HCT116 (cell line): ENCODE measurements at regions not wholly inside any gene's neighbourhood (a gene's known extent, or its start where the extent isn't known, plus 50 kb on each side); places are given as distances from the start of the nearest gene placed in this dataset.

Experiments used
- ATAC-seq: fragments of 200-7000 bp; cut with Tn5 transposase; 2 replicates; pipeline ENCODE4 v1.9.1; 2020; ENCODE audit warnings: mild to moderate bottlenecking, moderate library complexity
- BruUV-seq: library from RNA; stranded (reverse); fragments of 400-500 nt; replicated peaks from 2 replicates; lab custom pipeline; 2021; lab: Mats Ljungman, UMichigan
- CTCF ChIA-PET: fragments of 300-600 bp; sonication (Branson Sonifier 250); formaldehyde crosslinking; loops from one replicate; lab custom pipeline; 2021; ENCODE audit warnings: antibody characterized with exemption; lab: Charles Lee
- POLR2A ChIA-PET: fragments of 300-600, 350-600 bp; sonication (Branson Sonifier 250); formaldehyde crosslinking; loops from one replicate; lab custom pipeline; 2021; ENCODE audit warnings: antibody characterized with exemption; lab: Charles Lee
- RAD21 ChIA-PET, 2 experiments: fragments of 300-600 bp; sonication (Branson Sonifier 250); formaldehyde crosslinking; loops; one replicate each; lab custom pipeline; 2023; ENCODE audit warnings: low total read pairs in 2 of 2; ENCODE audit not compliant: uncharacterized antibody in 2 of 2, unreplicated experiment in 2 of 2, low non-redundant PET in 1 of 2; lab: Charles Lee
- DNase-seq: peaks from one replicate; pipeline ENCODE4 v3.0.0-alpha.2; 2010; ENCODE audit warnings: low read depth, low spot score
- H2AFZ ChIP-seq: fragments of 200-600 bp; shearing (Covaris generic), sonication (generic); 2 replicates; pipeline ENCODE4 v1.6.1; 2017; ENCODE audit warnings: low read depth, mixed run types, mixed read lengths, antibody characterized with exemption, low read length; ENCODE audit not compliant: poor library complexity, severe bottlenecking
- H3K27ac ChIP-seq: 2 replicates; pipeline ENCODE4 v1.5.1; 2012; ENCODE audit warnings: low read depth, low read length
- H3K27me3 ChIP-seq: fragments of 200-600 bp; sonication (generic); 2 replicates; pipeline ENCODE4 v1.6.1; 2016; ENCODE audit warnings: mixed run types, low read length, mixed read lengths; ENCODE audit not compliant: insufficient read depth
- H3K36me3 ChIP-seq, 2 experiments: fragments of 200-500 bp in 1 of 2; fragments of 200-600 bp in 1 of 2; sonication (Bioruptor generic) in 1 of 2; sonication (generic) in 1 of 2; 2 replicates each; pipeline versions ENCODE4 v1.5.1 to v1.6.1; 2014 to 2016; ENCODE audit warnings: low read length in 2 of 2, inconsistent platforms in 1 of 2, mixed read lengths in 1 of 2, mixed run types in 1 of 2; ENCODE audit not compliant: insufficient read depth in 2 of 2, control insufficient read depth in 1 of 2
- H3K4me1 ChIP-seq, 2 experiments: fragments of 200-600 bp in 1 of 2; sonication (generic) in 1 of 2; 2 replicates each; pipeline versions ENCODE4 v1.5.1 to v1.6.1; 2012 to 2017; ENCODE audit warnings: low read length in 2 of 2, inconsistent platforms in 1 of 2, mild to moderate bottlenecking in 1 of 2, mixed read lengths in 1 of 2, mixed run types in 1 of 2, moderate library complexity in 1 of 2; ENCODE audit not compliant: insufficient read depth in 2 of 2, control insufficient read depth in 1 of 2
- H3K4me2 ChIP-seq: fragments of 200-600 bp; sonication (generic); 2 replicates; pipeline ENCODE4 v1.6.1; 2017; ENCODE audit warnings: mixed run types, low read length, mixed read lengths
- H3K4me3 ChIP-seq, 2 experiments: fragments of 200-600 bp in 1 of 2; sonication (generic) in 1 of 2; replicated peaks in 1 of 2; 2 replicates each; pipeline ENCODE4 v1.5.1; 2011 to 2016; ENCODE audit warnings: low read length in 2 of 2, control low read depth in 1 of 2, low read depth in 1 of 2, mild to moderate bottlenecking in 1 of 2, mixed read lengths in 1 of 2, mixed run types in 1 of 2
- H3K79me2 ChIP-seq: fragments of 200-600 bp; sonication (generic); 2 replicates; pipeline ENCODE4 v1.6.1; 2017; ENCODE audit warnings: mild to moderate bottlenecking, mixed run types, low read length, moderate library complexity, mixed read lengths; ENCODE audit not compliant: insufficient read depth
- H3K9ac ChIP-seq: fragments of 200-600 bp; sonication (generic); 2 replicates; pipeline ENCODE4 v1.6.1; 2016; ENCODE audit warnings: low read length, mixed read lengths
- H3K9me2 ChIP-seq: fragments of 200-600 bp; sonication (generic), shearing (Covaris generic); 2 replicates; pipeline ENCODE4 v1.6.1; 2017; ENCODE audit warnings: mixed run types, mild to moderate bottlenecking, moderate library complexity; ENCODE audit not compliant: insufficient read depth
- H3K9me3 ChIP-seq, 2 experiments: fragments of 200-500 bp in 1 of 2; fragments of 200-600 bp in 1 of 2; sonication (Bioruptor generic) in 1 of 2; sonication (generic) in 1 of 2; 2 replicates each; pipeline ENCODE4 v1.6.1; 2014 to 2017; ENCODE audit warnings: low read length in 2 of 2, mixed read lengths in 2 of 2, inconsistent platforms in 1 of 2, low read depth in 1 of 2, mild to moderate bottlenecking in 1 of 2, mixed run types in 1 of 2, moderate library complexity in 1 of 2; ENCODE audit not compliant: control insufficient read depth in 1 of 2, insufficient read depth in 1 of 2
- H4K20me1 ChIP-seq: fragments of 200-600 bp; sonication (generic), shearing (Covaris generic); 2 replicates; pipeline ENCODE4 v1.6.1; 2017; ENCODE audit warnings: mixed run types, mild to moderate bottlenecking, moderate library complexity; ENCODE audit not compliant: insufficient read depth
- EGR1 ChIP-seq: IDR thresholded peaks from 2 replicates; pipeline ENCODE4 v1.6.1; 2012; ENCODE audit warnings: low read depth
- EZH2 ChIP-seq: fragments of 200-600 bp; sonication (generic); IDR thresholded peaks from 2 replicates; pipeline ENCODE4 v1.6.1; 2017; ENCODE audit warnings: antibody characterized with exemption, mixed run types
- JUND ChIP-seq: IDR thresholded peaks from 2 replicates; pipeline ENCODE4 v1.6.1; 2012
- POLR2A ChIP-seq: IDR thresholded peaks from 2 replicates; pipeline ENCODE4 v1.7.0; 2011; ENCODE audit warnings: borderline replicate concordance; ENCODE audit not compliant: insufficient read depth, insufficient read length; ENCODE audit errors: extremely low read depth
- POLR2AphosphoS5 ChIP-seq: IDR thresholded peaks from 2 replicates; pipeline ENCODE4 v1.6.1; 2011; ENCODE audit warnings: mild to moderate bottlenecking, low read depth, low read length, moderate library complexity
- RAD21 ChIP-seq: IDR thresholded peaks from 2 replicates; pipeline ENCODE4 v1.6.1; 2012; ENCODE audit warnings: low read depth, mild to moderate bottlenecking
- SIN3A ChIP-seq: IDR thresholded peaks from 2 replicates; pipeline ENCODE4 v1.6.1; 2012; ENCODE audit warnings: low read depth
- SRF ChIP-seq: IDR thresholded peaks from 2 replicates; pipeline ENCODE4 v1.6.1; 2012; ENCODE audit warnings: low read depth
- TCF7L2 ChIP-seq: IDR thresholded peaks from 2 replicates; pipeline ENCODE4 v1.7.0; 2011; ENCODE audit warnings: borderline replicate concordance, inconsistent platforms; ENCODE audit not compliant: insufficient read depth, insufficient read length; ENCODE audit errors: extremely low read depth
- YY1 ChIP-seq: IDR thresholded peaks from 2 replicates; pipeline ENCODE4 v1.6.1; 2011; ENCODE audit warnings: low read length, low read depth, moderate library complexity, mild to moderate bottlenecking; ENCODE audit not compliant: insufficient replicate concordance; ENCODE audit errors: extremely low read depth
- ZFX ChIP-seq: fragments of 450-650 bp; IDR thresholded peaks from 2 replicates; pipeline ENCODE4 v1.6.1; 2017
- intact Hi-C: fragments of 100-400 bp; cut with micrococcal nuclease; formaldehyde crosslinking; loops from 2 replicates; pipeline ENCODE4 v1.10.0; 2022
- TF ChIP-seq, protein P1 (sequence below): IDR thresholded peaks from 2 replicates; pipeline ENCODE4 v1.6.1; 2012; ENCODE audit warnings: low read depth
- TF ChIP-seq, protein P2 (sequence below): IDR thresholded peaks from 2 replicates; pipeline ENCODE4 v1.6.1; 2011; ENCODE audit warnings: mild to moderate bottlenecking, low read length, moderate library complexity; ENCODE audit not compliant: insufficient replicate concordance; ENCODE audit errors: extremely low read depth
- TF ChIP-seq, protein P3 (sequence below): IDR thresholded peaks from 2 replicates; pipeline ENCODE4 v1.6.1; 2012
- TF ChIP-seq, protein P4 (sequence below), 3 experiments: fragments of 200-600 bp in 1 of 3; sonication (generic) in 1 of 3; IDR thresholded peaks in 2 of 3; conservative IDR thresholded peaks in 1 of 3; 2 replicates each; pipeline ENCODE4 v1.5.1; 2012 to 2017; ENCODE audit warnings: low read depth in 2 of 3, low read length in 2 of 3, antibody characterized with exemption in 1 of 3, borderline replicate concordance in 1 of 3, control low read depth in 1 of 3, mild to moderate bottlenecking in 1 of 3, mixed read lengths in 1 of 3, mixed run types in 1 of 3, moderate library complexity in 1 of 3; ENCODE audit not compliant: insufficient read depth in 1 of 3
- TF ChIP-seq, protein P5 (sequence below): IDR thresholded peaks from 2 replicates; pipeline ENCODE4 v1.6.1; 2012

DNA sequence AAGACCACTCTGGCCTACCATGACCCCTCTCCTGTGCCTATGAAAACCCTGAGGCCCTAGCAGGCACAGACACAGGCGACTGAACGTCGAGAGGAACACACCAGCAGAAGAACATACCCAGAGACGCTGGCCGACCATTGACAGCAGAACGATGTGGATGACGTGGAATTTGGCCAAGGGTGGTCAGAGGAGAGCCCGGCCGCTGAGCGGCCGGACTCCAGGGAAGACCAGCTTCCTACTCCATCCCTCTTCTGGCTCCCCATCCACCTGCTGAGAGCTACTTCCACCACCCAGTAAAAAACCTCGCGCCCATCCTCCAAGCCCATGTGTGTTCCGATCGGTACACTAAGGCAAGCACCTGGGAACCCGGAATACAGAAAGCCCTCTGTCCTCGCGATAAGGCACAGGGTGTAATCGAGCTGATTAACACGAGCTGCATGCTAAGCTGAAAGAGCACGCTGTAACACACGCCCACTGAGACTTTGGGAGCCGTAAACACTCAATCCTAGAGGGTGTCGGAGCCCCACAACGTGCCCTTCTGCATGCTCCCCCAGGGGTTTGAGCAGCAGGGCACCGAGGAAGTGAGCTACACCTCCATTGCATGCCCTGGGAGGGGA, 150.3 kb downstream of the CENPF start:
- no peaks in the 10 kb centered on the region for H3K79me2 ChIP-seq
- intact Hi-C loops = no loop called here
- ChIA-PET CTCF (no interaction called here), POLR2A (no interaction called here), RAD21 (no interaction called here)
- no peak overlapping the region for H3K27ac ChIP-seq
- H3K4me1 ChIP-seq = no peaks in the 10 kb centered on the region
- ATAC-seq (no peak), DNase-seq (no peak)
- H3K9me2 ChIP-seq = no peaks in the 10 kb centered on the region
- no peaks in the 10 kb centered on the region for H4K20me1 ChIP-seq
- no peaks in the 10 kb centered on the region for H3K36me3 ChIP-seq
- H3K4me3 ChIP-seq = no peak overlapping the region
- BruUV-seq = no TSS peak
- H3K9ac ChIP-seq = no peak overlapping the region
- no peaks in the 10 kb centered on the region for H3K27me3 ChIP-seq
- no peak overlapping the region for H2AFZ ChIP-seq
- TF ChIP-seq EGR1 = no peak
- TF ChIP-seq EZH2 = no peak
- TF ChIP-seq, protein P1, sequence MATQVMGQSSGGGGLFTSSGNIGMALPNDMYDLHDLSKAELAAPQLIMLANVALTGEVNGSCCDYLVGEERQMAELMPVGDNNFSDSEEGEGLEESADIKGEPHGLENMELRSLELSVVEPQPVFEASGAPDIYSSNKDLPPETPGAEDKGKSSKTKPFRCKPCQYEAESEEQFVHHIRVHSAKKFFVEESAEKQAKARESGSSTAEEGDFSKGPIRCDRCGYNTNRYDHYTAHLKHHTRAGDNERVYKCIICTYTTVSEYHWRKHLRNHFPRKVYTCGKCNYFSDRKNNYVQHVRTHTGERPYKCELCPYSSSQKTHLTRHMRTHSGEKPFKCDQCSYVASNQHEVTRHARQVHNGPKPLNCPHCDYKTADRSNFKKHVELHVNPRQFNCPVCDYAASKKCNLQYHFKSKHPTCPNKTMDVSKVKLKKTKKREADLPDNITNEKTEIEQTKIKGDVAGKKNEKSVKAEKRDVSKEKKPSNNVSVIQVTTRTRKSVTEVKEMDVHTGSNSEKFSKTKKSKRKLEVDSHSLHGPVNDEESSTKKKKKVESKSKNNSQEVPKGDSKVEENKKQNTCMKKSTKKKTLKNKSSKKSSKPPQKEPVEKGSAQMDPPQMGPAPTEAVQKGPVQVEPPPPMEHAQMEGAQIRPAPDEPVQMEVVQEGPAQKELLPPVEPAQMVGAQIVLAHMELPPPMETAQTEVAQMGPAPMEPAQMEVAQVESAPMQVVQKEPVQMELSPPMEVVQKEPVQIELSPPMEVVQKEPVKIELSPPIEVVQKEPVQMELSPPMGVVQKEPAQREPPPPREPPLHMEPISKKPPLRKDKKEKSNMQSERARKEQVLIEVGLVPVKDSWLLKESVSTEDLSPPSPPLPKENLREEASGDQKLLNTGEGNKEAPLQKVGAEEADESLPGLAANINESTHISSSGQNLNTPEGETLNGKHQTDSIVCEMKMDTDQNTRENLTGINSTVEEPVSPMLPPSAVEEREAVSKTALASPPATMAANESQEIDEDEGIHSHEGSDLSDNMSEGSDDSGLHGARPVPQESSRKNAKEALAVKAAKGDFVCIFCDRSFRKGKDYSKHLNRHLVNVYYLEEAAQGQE = no peak
- TF ChIP-seq SIN3A = no peak
- no peak for TF ChIP-seq YY1
- TF ChIP-seq JUND = no peak
- TF ChIP-seq, protein P2, sequence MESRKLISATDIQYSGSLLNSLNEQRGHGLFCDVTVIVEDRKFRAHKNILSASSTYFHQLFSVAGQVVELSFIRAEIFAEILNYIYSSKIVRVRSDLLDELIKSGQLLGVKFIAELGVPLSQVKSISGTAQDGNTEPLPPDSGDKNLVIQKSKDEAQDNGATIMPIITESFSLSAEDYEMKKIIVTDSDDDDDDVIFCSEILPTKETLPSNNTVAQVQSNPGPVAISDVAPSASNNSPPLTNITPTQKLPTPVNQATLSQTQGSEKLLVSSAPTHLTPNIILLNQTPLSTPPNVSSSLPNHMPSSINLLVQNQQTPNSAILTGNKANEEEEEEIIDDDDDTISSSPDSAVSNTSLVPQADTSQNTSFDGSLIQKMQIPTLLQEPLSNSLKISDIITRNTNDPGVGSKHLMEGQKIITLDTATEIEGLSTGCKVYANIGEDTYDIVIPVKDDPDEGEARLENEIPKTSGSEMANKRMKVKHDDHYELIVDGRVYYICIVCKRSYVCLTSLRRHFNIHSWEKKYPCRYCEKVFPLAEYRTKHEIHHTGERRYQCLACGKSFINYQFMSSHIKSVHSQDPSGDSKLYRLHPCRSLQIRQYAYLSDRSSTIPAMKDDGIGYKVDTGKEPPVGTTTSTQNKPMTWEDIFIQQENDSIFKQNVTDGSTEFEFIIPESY = no peak
- no peak for TF ChIP-seq POLR2A
- TF ChIP-seq SRF = no peak
- TF ChIP-seq, protein P3, sequence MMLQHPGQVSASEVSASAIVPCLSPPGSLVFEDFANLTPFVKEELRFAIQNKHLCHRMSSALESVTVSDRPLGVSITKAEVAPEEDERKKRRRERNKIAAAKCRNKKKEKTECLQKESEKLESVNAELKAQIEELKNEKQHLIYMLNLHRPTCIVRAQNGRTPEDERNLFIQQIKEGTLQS = no peak
- TF ChIP-seq, protein P4, sequence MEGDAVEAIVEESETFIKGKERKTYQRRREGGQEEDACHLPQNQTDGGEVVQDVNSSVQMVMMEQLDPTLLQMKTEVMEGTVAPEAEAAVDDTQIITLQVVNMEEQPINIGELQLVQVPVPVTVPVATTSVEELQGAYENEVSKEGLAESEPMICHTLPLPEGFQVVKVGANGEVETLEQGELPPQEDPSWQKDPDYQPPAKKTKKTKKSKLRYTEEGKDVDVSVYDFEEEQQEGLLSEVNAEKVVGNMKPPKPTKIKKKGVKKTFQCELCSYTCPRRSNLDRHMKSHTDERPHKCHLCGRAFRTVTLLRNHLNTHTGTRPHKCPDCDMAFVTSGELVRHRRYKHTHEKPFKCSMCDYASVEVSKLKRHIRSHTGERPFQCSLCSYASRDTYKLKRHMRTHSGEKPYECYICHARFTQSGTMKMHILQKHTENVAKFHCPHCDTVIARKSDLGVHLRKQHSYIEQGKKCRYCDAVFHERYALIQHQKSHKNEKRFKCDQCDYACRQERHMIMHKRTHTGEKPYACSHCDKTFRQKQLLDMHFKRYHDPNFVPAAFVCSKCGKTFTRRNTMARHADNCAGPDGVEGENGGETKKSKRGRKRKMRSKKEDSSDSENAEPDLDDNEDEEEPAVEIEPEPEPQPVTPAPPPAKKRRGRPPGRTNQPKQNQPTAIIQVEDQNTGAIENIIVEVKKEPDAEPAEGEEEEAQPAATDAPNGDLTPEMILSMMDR (IDR thresholded peaks at IDR 0.05 in 2 of 3, conservative IDR thresholded peaks at IDR 0.05 in 1 of 3; ENCODE audit: borderline replicate concordance in 1 of 3, insufficient read depth in 1 of 3, low read depth in 2 of 3, low read length in 2 of 3) = no peak
- no peak for TF ChIP-seq RAD21
- TF ChIP-seq, protein P5, sequence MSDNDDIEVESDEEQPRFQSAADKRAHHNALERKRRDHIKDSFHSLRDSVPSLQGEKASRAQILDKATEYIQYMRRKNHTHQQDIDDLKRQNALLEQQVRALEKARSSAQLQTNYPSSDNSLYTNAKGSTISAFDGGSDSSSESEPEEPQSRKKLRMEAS = no peak
- no peak for TF ChIP-seq TCF7L2
- TF ChIP-seq POLR2AphosphoS5 = no peak
- TF ChIP-seq ZFX = no peak
- peaks cover 0 to 4% of the 10 kb centered on the region in 2 experiments; a peak in 1 of 4 replicates for H3K9me3 ChIP-seq
- H3K4me2 ChIP-seq = no peak overlapping the region
